ENCODE measurements at regions not wholly inside any gene's neighbourhood (a gene's known extent, or its start where the extent isn't known, plus 50 kb on each side); places are given as distances from the start of the nearest gene placed in this dataset.

- no peaks in the 10 kb centered on the region for H3K4me1 ChIP-seq (ENCODE audit: insufficient read depth, low read length)
- no peaks in the 10 kb centered on the region for H3K36me3 ChIP-seq (ENCODE audit: insufficient read depth, low read length)
- H3K27ac Mint-ChIP-seq = no peak overlapping the region
- no peaks in the 10 kb centered on the region for H3K4me1 Mint-ChIP-seq (ENCODE audit: low read depth)
- H3K9me3 ChIP-seq (ENCODE audit: control insufficient read depth in 1 of 2, insufficient read depth in 1 of 2, low read length in 2 of 2) = peaks cover 0 to 11% of the 10 kb centered on the region in 2 experiments
- TF ChIP-seq CTCF (IDR thresholded peaks at IDR 0.05) = no peak
- no peaks in the 10 kb centered on the region for H3K36me3 Mint-ChIP-seq (ENCODE audit: low read depth)
- no peak for DNase-seq
- ATAC-seq (ENCODE audit: poor library complexity) = no peak
- no peak overlapping the region for H3K27ac ChIP-seq (ENCODE audit: low read depth in 1 of 2, low read length in 2 of 2)
- intact Hi-C loops (cut with DNase I, micrococcal nuclease) = no loop called here
- H3K9me3 Mint-ChIP-seq = no peaks in the 10 kb centered on the region
- ChIA-PET POLR2A (no interaction called here), CTCF (no interaction called here)
- H3K27me3 Mint-ChIP-seq = peaks cover 54% of the 10 kb centered on the region
- no peak overlapping the region for H3K4me3 ChIP-seq (ENCODE audit: low read length)
- peaks cover 19 to 22% of the 10 kb centered on the region in 2 experiments for H3K27me3 ChIP-seq (ENCODE audit: control insufficient read depth in 1 of 2, insufficient read depth in 2 of 2, low read length in 2 of 2)
- H3K4me3 Mint-ChIP-seq = no peak overlapping the region
Observed at GRCh38 chr19:30216453-30216852, 155.7 kb upstream of the ZNF536 start.

- DNase-seq = no peak
Observed at GRCh38 chr19:30217461-30217860, 154.7 kb upstream of the ZNF536 start.

GRCh38 chr19:30219702-30220101, 152.5 kb upstream of the ZNF536 start:
- Mint-ChIP-seq H3K9me3 (no peaks in the 10 kb centered on the region), H3K27me3 (peaks cover 74% of the 10 kb centered on the region)
- no peaks in the 10 kb centered on the region for H3K4me1 ChIP-seq (ENCODE audit: insufficient read depth, low read length)

More at GRCh38 chr19:30217461-30217860, 154.7 kb upstream of the ZNF536 start:
- Mint-ChIP-seq H3K4me3 (no peak overlapping the region), H3K4me1 (ENCODE audit: low read depth) (no peaks in the 10 kb centered on the region), H3K36me3 (ENCODE audit: low read depth) (no peaks in the 10 kb centered on the region), H3K9me3 (no peaks in the 10 kb centered on the region), H3K27me3 (peaks cover 58% of the 10 kb centered on the region), H3K27ac (no peak overlapping the region)
- peaks cover 27 to 30% of the 10 kb centered on the region in 2 experiments for H3K27me3 ChIP-seq (ENCODE audit: control insufficient read depth in 1 of 2, insufficient read depth in 2 of 2, low read length in 2 of 2)
- peaks cover 0 to 18% of the 10 kb centered on the region in 2 experiments for H3K9me3 ChIP-seq (ENCODE audit: control insufficient read depth in 1 of 2, insufficient read depth in 1 of 2, low read length in 2 of 2)
- H3K4me3 ChIP-seq (ENCODE audit: low read length) = no peak overlapping the region
- POLR2A ChIA-PET = no interaction called here
- H3K4me1 ChIP-seq (ENCODE audit: insufficient read depth, low read length) = no peaks in the 10 kb centered on the region
- ATAC-seq (ENCODE audit: poor library complexity) = no peak
- no peaks in the 10 kb centered on the region for H3K36me3 ChIP-seq (ENCODE audit: insufficient read depth, low read length)
- H3K27ac ChIP-seq (ENCODE audit: low read depth in 1 of 2, low read length in 2 of 2) = no peak overlapping the region
- intact Hi-C loops (cut with DNase I, micrococcal nuclease) = no loop called here
- TF ChIP-seq CTCF (IDR thresholded peaks at IDR 0.05) = no peak
- CTCF ChIA-PET = no interaction called here

More at GRCh38 chr19:30219702-30220101, 152.5 kb upstream of the ZNF536 start:
- Mint-ChIP-seq H3K4me3 (no peak overlapping the region), H3K4me1 (ENCODE audit: low read depth) (peaks cover 16% of the 10 kb centered on the region), H3K36me3 (ENCODE audit: low read depth) (no peaks in the 10 kb centered on the region), H3K27ac (no peak overlapping the region)
- no peak overlapping the region for H3K27ac ChIP-seq (ENCODE audit: low read depth in 1 of 2, low read length in 2 of 2)
- intact Hi-C loops (cut with DNase I, micrococcal nuclease) = no loop called here
- no peaks in the 10 kb centered on the region for H3K36me3 ChIP-seq (ENCODE audit: insufficient read depth, low read length)
- DNase-seq (no peak), ATAC-seq (ENCODE audit: poor library complexity) (no peak)
- ChIA-PET CTCF (no interaction called here), POLR2A (no interaction called here)
- peaks cover 0 to 12% of the 10 kb centered on the region in 2 experiments for H3K9me3 ChIP-seq (ENCODE audit: control insufficient read depth in 1 of 2, insufficient read depth in 1 of 2, low read length in 2 of 2)
- no peak for TF ChIP-seq CTCF (IDR thresholded peaks at IDR 0.05)
- H3K27me3 ChIP-seq (ENCODE audit: control insufficient read depth in 1 of 2, insufficient read depth in 2 of 2, low read length in 2 of 2) = peaks cover 34 to 51% of the 10 kb centered on the region in 2 experiments
- H3K4me3 ChIP-seq (ENCODE audit: low read length) = no peak overlapping the region

Measured in CD4-positive, alpha-beta T cell (primary cell).